Ecto neural progenitor cell (in vitro differentiated cells): ENCODE measurements at regions not wholly inside any gene's neighbourhood (a gene's known extent, or its start where the extent isn't known, plus 50 kb on each side); places are given as distances from the start of the nearest gene placed in this dataset.

ENCODE experiments used
- DNase-seq: peaks from one replicate; pipeline ENCODE4 v3.0.0-alpha.2; 2018; ENCODE audit warnings: low spot score

DNA sequence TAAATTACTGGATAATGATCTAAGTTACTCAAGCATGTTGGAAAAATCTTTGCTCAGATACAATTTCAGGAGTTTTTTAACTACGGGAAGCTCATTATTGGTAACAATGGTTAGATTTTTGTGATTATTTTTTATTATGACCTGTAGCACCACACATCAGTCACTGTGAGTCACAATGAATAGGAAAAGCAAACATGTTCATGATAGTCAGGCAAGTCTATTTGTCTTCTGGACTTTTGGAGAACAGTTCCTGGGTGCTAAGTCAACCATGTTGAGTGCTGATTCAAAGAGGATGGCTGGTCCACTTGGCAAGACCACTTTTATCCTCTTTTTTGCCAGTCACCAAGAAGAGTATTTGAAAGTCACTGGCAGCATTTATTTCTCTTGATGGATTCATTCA is 403.2 kb downstream of the KIF4B start:
- DNase-seq: no peak

GRCh38 chr5:155418960-155419579 is 405.5 kb downstream of the KIF4B start:
- DNase-seq: no peak

DNA sequence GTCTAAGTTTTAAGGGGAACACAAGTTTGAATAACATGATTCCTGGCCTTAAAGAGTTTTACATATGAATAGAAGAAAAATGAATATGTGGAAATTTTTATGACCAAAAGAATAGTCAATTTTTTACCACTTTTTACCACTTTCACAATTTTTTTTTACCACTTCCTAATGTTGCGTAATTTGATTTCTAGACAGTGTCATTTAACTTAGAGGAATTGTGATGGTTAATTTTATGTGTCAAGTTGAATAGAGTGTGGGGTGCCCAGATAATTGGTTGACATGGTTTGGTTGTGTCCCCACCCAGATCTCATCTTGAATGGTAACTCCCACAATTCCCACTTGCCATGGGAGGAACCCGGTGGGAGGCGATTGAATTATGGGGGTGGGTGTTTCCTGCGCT is 416.6 kb downstream of the KIF4B start:
- DNase-seq: no peak

- no peak for DNase-seq
Measured at GRCh38 chr5:155434267-155434666, 420.7 kb downstream of the KIF4B start.

- DNase-seq: no peak
Measured at GRCh38 chr5:155434681-155435080, 421.1 kb downstream of the KIF4B start.

DNA sequence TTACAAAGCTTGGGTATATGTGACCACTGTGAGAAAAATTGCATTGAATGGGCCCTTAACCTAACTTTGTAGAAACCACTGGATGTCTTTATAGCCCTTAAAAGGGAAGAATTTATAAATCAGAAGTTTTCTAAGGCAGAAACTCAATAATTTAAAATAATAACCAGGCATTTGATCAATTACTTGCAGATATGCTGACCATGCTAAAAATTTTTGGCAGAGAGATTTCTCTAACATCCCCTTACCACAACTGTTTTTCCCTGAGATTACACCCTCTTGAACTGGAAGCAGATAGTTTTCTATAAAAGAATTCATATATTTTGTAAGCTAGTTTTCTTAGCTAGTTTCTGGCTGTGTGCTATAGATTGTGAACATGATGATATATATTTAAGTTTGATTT is 428.3 kb downstream of the KIF4B start:
- DNase-seq: no peak

DNA sequence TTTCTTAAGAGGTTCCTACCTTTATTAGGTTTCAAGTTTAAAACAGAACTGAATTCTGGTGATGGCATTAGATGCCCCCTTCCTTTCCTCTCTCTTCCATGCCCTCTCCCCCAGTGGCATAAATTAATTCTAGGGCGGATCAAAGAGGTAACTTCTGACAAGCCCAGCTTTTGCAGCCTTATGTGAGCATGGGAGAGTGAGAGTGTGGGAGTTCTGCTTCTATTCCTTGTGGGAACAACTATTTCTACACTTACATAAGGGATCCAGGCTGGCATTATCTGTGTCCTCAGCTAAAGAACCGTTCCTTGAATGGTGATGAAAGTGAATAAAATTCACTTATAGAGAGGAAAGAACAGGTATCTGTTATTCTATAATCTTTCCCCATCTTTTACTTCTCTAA is 437.6 kb downstream of the KIF4B start:
- DNase-seq: no peak

GRCh38 chr5:155455791-155456514 is 442.4 kb downstream of the KIF4B start:
- DNase-seq: no peak

DNA sequence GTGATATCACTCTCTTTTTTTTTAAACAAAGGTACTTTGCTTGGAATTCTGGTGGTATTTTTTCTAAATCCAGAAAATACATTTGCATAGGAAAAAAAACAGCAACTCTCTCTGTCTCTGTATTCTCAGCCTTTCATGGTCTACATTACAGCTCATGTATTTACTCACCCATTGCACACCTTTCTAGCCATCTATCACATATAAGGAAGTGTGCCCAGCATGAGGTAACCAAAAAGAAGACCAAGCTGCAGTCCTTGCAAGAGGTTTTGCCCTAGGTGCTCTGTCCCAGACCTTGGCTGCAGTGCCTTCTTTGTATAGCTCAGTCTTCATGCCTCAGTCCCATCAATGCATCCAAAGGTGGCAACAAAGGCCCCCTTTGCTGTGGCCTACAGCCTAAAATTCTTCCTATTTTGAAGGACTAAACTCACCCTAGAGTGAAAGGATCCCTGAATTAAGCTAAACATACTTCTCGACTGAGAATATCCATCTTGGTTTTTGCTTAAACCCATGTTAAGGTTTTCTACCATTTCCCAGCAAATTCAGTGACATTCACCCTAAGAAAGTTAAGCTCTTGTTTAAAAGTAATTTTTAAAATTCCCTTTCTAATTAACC is 446.4 kb downstream of the KIF4B start:
- DNase-seq: no peak

GRCh38 chr5:155460501-155460931 is 447.0 kb downstream of the KIF4B start:
- DNase-seq: no peak

DNA sequence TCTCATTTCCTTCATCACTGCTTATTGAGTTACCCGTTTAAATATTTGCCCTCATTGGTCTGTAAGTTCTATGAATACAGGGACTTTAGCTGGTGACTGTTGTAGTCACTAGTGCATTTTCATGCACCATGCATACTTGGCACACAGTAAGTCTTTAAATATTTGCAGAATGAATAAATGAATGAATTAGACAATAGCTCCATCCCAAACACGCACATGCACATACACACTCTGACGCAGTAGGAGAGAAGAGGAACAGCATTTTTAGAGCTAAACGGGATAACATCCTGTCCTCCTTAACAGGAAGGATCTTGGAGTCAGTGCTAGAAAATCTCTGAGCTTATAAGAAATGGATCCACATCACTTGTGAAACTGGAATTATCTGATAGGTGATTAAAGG is 447.7 kb downstream of the KIF4B start:
- no peak for DNase-seq

DNA sequence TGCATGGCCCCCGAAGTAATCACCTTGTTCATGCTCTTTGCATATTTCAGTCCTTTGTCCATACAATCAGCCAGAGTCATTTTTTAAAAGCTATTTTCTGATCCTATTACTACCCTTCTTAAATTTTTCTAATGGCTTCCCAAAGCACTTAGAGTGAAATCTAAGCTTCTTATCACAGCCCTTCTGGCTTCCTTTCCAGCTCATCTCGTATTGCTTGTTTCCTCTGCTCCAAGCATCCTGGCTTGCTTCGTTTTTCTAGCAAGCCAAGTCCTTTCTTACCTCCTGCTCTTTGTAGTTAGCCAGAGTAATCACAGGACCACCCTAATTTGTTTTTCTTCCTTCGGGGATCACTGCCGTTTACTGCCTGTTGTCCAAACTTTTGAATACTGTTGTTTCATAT is 453.3 kb downstream of the KIF4B start:
- no peak for DNase-seq

GRCh38 chr5:155471027-155471426 is 457.5 kb downstream of the KIF4B start:
- no peak for DNase-seq

GRCh38 chr5:155472780-155473179 is 459.2 kb downstream of the KIF4B start:
- no peak for DNase-seq

- no peak for DNase-seq
Measured at GRCh38 chr5:155475318-155475717, 461.8 kb downstream of the KIF4B start.

GRCh38 chr5:155480731-155481131 is 467.2 kb downstream of the KIF4B start:
- DNase-seq: no peak

DNA sequence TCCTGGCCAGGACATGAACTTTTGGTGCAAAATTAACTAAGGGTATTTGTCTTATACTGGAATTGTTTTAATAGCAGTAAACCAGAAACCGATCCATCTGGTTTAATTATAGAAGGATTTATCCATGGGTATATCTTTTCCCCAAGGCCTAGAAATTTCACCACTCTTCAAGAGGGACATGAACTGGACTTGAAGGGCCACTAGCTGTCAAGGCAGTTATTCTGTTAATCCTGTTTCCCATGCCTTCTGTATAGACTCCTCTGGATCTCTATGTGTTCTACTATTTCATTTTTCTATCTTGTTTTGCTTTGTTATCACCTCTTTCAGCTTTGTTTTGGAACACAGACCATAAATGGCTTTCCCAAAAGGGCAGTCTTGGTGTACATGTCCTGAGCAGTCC is 467.6 kb downstream of the KIF4B start:
- no peak for DNase-seq

DNA sequence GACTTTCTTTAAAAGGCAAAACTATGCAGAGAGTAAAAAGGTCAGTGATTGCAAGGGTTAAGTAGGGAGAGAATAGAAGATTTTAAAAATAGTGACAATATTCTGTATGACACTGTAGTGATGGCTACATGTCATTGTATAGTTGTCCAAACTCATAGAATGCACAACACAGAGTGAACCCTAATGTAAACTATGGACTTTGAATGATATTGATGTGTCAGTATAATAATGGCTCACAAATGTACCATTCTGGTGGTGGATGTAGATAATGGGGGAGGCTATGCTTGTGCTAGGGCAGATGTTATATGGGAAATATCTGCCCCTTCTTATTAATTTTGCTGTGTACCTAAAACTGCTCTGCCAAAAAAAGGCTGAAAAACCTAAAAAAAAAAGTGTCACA is 468.9 kb downstream of the KIF4B start:
- no peak for DNase-seq

GRCh38 chr5:155485386-155485785 is 471.8 kb downstream of the KIF4B start:
- no peak for DNase-seq

GRCh38 chr5:155489949-155490348 is 476.4 kb downstream of the KIF4B start:
- no peak for DNase-seq

- DNase-seq: no peak
Measured at GRCh38 chr5:155492191-155492590, 478.6 kb downstream of the KIF4B start.

DNA sequence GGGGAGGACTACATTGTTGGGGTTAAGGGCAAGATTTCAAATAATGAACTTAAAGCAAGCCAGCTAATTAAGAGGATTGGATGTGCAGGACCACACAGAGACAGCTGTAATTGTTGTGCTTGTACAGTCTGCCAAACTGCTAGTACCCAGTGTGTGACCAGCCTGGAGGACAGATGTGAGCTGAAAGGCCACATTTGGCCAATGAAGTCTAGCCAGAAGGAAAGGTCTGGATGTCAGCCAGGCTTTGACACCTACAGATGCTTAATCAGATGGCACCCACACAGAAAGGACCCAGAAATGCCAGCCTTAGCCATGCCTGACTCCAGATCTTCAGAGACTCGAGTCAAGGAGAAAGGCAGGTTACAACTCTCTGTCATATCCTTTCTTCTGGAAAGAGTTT is 491.1 kb downstream of the KIF4B start:
- no peak for DNase-seq

GRCh38 chr5:155507363-155507762 is 493.8 kb downstream of the KIF4B start:
- DNase-seq: no peak

DNA sequence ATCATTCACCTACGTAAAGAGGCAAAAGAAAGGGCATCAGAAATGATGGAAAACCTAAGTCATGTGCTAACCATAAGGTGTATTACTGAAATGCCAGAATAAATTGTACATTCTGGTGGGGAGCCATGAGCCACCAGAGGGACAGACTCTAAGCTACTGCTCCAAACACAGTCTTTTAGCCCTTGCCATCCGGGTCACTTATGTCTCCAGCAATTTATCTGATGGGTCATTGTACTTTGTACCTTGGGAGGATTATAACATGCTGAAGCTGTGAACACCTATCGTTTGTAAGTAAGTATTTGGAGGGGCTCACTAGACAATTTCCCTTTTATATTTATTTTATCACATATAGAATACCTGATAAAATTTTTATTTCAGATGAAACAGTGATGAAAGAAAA is 495.1 kb downstream of the KIF4B start:
- DNase-seq: no peak
